8988T (cell line): ENCODE measurements at regions not wholly inside any gene's neighbourhood (a gene's known extent, or its start where the extent isn't known, plus 50 kb on each side); places are given as distances from the start of the nearest gene placed in this dataset.

Experiments
- DNase-seq: peaks from one replicate; pipeline ENCODE4 v3.0.0; 2011

GRCh38 chr1:98103617-98104285 lies 182.9 kb upstream of the DPYD start:
- no peak for DNase-seq

DNA sequence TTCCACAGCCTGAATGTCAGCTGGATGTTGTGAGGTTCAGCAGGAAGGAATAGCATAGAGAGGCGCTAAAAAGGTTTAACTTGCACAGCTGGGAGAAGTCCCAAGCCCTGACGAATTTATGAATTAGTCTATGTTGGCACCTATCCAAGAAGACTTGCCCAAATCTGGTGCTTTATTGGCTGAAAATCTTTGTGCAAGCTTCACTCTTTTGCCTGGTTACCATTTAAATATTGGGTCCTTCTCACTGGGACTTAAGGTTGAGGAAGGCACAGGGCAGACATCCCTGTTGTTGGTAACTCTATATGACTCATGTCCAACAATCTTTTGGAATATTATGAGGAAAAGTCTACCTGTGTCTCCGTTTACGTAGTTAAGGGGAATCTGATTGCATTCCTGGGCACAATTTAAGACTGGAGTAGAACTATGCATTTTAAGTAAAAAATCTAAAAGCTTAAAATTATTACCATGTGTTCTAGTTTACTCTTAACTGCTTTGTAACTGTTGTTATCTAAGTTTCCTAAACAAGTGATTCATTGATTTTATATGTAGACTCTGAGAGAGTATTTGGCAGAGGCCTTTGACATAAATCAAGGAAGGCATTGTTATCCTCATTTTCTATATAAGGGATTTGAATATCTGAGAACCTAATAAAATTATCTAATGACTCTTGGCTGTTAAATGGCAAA lies 181.7 kb upstream of the DPYD start:
- no peak for DNase-seq

GRCh38 chr1:98101364-98101763 lies 180.5 kb upstream of the DPYD start:
- no peak for DNase-seq

DNA sequence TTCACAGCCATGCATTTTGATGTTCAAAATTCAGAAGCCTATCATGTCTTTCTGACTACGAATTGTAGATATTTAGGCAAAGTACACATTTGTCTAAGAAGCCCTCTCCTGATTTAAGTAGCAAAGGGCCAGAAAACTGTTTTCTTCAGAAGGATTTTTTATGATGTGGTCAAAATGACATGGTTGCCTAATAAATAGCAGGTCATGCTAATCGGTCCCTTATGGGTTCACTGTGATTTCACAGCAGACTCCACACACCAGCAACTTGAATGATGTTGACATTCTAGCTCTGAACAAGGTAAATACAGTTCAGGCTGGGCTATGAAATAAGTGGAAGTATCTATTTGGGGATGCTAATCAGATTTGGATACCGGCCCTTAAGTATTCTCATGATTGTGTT lies 178.7 kb upstream of the DPYD start:
- no peak for DNase-seq

DNA sequence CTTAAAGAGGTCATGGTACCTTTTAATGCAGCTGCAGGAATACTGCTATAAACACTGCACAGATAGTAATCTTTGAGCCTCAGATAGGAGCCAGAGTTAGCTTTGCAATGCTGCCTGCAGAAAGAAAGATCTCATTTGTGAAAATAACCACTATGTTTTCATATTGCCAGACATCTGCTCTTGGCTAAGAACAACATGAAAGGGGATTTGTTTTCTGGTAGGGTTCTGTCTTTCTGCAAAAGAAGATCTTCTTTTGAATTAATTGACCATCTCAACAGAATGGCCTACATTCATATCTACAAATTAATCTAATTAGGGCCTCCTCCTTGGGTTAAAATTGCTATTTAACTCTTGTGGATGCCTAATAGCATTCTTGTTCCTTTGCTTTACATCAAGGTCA lies 177.6 kb upstream of the DPYD start:
- DNase-seq = no peak

GRCh38 chr1:98090351-98090750 lies 169.5 kb upstream of the DPYD start:
- DNase-seq = no peak

GRCh38 chr1:98088381-98088780 lies 167.5 kb upstream of the DPYD start:
- no peak for DNase-seq

DNA sequence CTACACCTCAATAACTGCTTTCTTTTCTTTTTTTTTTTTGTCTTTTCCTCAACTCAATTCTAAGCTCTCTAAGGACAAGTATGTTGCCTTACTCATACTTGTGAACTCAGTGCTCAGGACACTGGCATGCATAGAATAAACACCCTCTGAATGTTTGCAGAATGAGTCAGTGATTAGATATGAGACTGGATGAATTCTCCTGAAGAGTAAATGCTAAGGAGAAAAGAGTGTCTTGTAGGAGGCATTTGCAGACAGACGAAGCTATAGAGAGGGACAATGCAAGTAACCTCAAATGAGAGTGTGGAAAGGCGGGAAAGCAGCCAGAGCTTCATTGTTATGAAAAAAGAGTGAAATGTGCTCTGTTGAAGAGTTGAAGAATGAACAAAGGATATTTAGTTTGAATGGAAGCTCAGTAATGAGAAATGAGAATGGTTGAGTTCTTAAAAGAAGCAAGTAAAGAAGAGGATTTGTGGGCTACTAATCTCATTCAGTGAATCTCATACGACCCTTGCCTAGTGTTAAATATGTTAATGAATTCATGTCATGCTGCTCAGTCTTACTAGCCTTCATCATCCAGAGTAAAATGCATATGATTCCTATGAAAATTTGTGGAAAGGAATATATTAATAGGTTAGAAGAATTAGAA lies 166.1 kb upstream of the DPYD start:
- DNase-seq = no peak

DNA sequence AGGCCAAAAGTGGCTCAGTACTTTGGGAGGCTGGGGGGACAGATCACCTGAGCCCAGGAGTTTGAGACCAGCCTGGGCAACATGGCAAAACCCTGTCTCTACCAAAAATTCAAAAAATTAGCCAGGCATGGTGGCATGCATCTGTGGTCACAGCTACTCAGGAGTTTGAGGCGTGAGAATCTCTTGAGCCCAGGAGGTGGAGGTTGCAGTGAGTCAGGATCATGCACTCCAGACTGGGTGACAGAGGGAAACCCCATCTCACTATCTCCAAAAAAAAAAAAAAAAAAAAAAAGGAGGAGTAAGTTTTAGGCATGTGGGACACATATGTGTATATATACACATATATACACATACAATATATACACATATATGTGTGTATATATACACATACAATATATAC lies 165.3 kb upstream of the DPYD start:
- DNase-seq = no peak

- DNase-seq = no peak
Measured at GRCh38 chr1:98084188-98084587, 163.4 kb upstream of the DPYD start.

- DNase-seq = no peak
Measured at GRCh38 chr1:98081944-98082343, 161.1 kb upstream of the DPYD start.

- DNase-seq = no peak
Measured at GRCh38 chr1:98078596-98078995, 157.8 kb upstream of the DPYD start.

- DNase-seq = no peak
Measured at GRCh38 chr1:98077691-98078090, 156.9 kb upstream of the DPYD start.

DNA sequence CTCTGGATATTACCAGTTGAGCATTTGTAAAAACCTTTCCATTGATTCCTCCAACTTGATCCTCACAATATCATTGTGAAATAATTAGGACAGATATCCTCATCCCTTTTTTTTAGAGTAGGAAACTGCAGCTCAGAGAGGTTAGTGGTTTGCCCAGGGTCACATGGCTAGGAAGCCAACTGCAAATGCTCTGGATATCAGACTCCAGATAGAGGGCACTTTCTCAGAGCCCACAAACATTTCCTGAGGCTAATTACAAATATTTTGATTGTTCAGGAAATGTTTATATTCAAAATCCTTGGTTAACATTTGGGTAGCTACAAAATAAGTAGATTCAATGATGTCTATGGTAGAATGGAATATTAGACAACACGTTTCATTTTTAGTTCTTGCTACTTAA lies 154.8 kb upstream of the DPYD start:
- DNase-seq = no peak

GRCh38 chr1:98073823-98074222 lies 153.0 kb upstream of the DPYD start:
- no peak for DNase-seq

DNA sequence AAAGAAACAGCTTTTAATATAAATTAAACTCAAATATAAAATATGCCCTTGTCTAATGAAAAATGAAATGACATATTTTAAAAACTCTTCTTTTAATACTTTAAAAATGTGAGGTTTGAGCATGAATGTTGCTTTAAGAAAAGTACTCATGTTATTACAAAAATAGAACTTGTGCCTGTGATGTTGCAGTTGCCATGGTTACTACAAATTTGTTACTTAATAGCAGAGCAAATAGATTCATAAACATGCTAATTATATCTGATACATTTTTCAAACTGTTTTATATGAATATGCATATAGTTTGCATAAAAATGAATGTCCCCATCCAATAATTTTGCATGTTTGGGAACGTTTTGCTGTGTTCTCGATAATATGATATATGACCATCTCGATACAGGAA lies 152.3 kb upstream of the DPYD start:
- DNase-seq = no peak

DNA sequence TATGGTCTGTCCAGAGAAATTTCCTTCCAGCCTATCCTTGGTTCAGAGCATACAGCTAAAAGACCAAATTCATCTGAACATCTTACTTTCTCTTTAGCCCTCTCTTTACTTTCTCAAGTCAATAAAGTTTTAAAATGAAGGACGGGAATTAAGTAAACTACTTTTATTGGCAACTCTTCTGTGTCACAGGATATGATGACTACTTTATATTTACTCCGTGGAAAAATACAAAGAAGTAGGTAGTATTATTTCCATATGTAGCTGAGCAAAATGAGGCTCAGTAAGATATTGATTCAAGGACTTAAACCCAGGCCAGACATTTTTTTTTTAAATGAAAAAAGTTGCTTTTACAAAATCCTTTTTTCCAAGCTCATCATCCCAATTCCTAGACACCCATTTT lies 151.2 kb upstream of the DPYD start:
- DNase-seq = no peak

- no peak for DNase-seq
Measured at GRCh38 chr1:98068016-98068415, 147.2 kb upstream of the DPYD start.

DNA sequence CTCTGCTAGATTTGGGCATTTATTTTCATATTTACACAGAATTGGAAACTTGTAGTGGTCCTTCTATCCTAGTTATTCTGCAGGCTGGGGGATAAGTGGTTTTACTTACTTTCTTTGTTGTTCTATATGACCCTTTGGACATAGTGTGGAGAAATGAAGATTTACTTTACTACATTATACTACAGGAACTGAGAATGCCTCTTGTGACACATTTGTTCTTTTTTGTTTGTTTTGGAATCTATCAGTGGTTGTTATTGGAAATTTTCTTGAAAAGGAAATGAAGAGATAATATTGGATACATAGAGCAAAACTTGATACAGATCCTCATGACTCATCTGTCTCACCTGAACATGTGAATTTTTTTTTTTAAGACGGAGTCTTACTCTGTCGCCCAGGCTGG lies 146.1 kb upstream of the DPYD start:
- no peak for DNase-seq

GRCh38 chr1:98059620-98060019 lies 138.8 kb upstream of the DPYD start:
- no peak for DNase-seq

- no peak for DNase-seq
Measured at GRCh38 chr1:98058676-98059075, 137.8 kb upstream of the DPYD start.

DNA sequence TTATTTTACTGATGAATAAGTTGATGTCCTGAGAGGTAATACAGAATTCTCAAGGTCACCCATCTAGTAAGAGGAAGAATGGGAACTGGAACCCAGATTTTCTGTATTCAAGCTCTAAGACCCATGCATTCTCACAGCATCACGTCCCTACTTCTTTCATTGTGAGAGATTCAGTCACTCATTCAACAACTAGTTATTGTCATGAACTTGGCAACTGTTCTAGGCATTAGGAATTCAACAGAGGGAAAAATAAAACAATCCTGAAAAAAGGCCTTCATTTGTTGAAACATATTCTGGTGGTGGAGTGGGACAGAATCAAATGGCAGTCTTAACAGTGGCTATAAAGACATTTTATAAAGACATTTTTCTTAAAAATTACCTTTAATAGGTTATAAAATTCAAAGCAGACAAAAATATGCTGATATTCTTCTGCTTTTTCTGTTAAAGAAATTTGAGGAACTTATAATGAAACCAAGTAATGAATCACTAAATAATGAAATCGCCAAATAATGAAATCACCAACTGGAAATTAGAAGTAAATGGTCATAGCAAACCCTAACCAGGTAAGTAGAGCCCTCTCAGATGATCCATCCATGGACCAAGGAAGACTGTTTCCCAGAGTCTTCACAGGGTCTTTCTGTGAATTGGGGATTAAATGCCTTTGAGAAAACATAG lies 136.5 kb upstream of the DPYD start:
- DNase-seq = no peak

- no peak for DNase-seq
Measured at GRCh38 chr1:98056781-98057180, 135.9 kb upstream of the DPYD start.

- no peak for DNase-seq
Measured at GRCh38 chr1:98055457-98055856, 134.6 kb upstream of the DPYD start.
